A673 (cell line): ENCODE measurements at regions not wholly inside any gene's neighbourhood (a gene's known extent, or its start where the extent isn't known, plus 50 kb on each side); places are given as distances from the start of the nearest gene placed in this dataset.

Experiments used
- BruUV-seq: library from RNA; stranded (reverse); fragments of 400-500 nt; replicated peaks from 2 replicates; lab custom pipeline; 2021; lab: Mats Ljungman, UMichigan
- CTCF ChIA-PET: fragments of 300-600 bp; sonication (Branson Sonifier 250); formaldehyde crosslinking; loops from one replicate; lab custom pipeline; 2022; ENCODE audit warnings: antibody characterized with exemption; lab: Charles Lee
- POLR2A ChIA-PET: fragments of 300-600 bp; sonication (Branson Sonifier 250); formaldehyde crosslinking; loops from one replicate; lab custom pipeline; 2022; ENCODE audit warnings: antibody characterized with exemption; ENCODE audit not compliant: low non-redundant PET; lab: Charles Lee
- DNase-seq: peaks from one replicate; pipeline ENCODE4 v3.0.0-alpha.2; 2015; ENCODE audit warnings: low spot score
- H3K27ac ChIP-seq: fragments of 200-600 bp; sonication (generic); 2 replicates; pipeline ENCODE4 v1.5.1; 2016; ENCODE audit warnings: mixed run types, low read depth, mild to moderate bottlenecking, mixed read lengths, antibody characterized with exemption, low read length; ENCODE audit not compliant: poor library complexity, severe bottlenecking
- H3K27me3 ChIP-seq: fragments of 200-600 bp; sonication (generic); replicated peaks from 2 replicates; pipeline ENCODE4 v1.6.1; 2017; ENCODE audit warnings: mixed run types, low read depth, mild to moderate bottlenecking, mixed read lengths, antibody characterized with exemption, low read length; ENCODE audit not compliant: insufficient read depth, poor library complexity
- H3K36me3 ChIP-seq: fragments of 200-600 bp; sonication (generic); 2 replicates; pipeline ENCODE4 v1.6.1; 2016; ENCODE audit warnings: mixed run types, mild to moderate bottlenecking, mixed read lengths, antibody characterized with exemption, low read length; ENCODE audit not compliant: insufficient read depth, poor library complexity, severe bottlenecking
- H3K4me1 ChIP-seq: fragments of 200-600 bp; sonication (generic); 2 replicates; pipeline ENCODE4 v1.6.1; 2017; ENCODE audit warnings: mixed run types, mild to moderate bottlenecking, mixed read lengths, antibody characterized with exemption, low read length; ENCODE audit not compliant: insufficient read depth, poor library complexity, severe bottlenecking
- H3K4me3 ChIP-seq: fragments of 200-600 bp; sonication (generic); 2 replicates; pipeline ENCODE4 v1.5.1; 2016; ENCODE audit warnings: low read depth, mixed run types, mild to moderate bottlenecking, mixed read lengths, low read length; ENCODE audit not compliant: poor library complexity, severe bottlenecking
- H3K9me3 ChIP-seq: fragments of 200-600 bp; sonication (generic); 2 replicates; pipeline ENCODE4 v1.6.1; 2016; ENCODE audit warnings: mixed run types, low read depth, mild to moderate bottlenecking, mixed read lengths, antibody characterized with exemption, low read length; ENCODE audit not compliant: poor library complexity, severe bottlenecking
- EZH2 ChIP-seq: fragments of 200-600 bp; sonication (generic); IDR thresholded peaks from 2 replicates; pipeline ENCODE4 v1.6.1; 2017; ENCODE audit warnings: borderline replicate concordance, low read depth, mild to moderate bottlenecking, mixed read lengths, antibody characterized with exemption, low read length; ENCODE audit not compliant: poor library complexity, severe bottlenecking
- intact Hi-C: fragments of 100-400 bp; cut with micrococcal nuclease; formaldehyde crosslinking; loops from one replicate; pipeline ENCODE4 v1.10.0; 2022; ENCODE audit not compliant: unreplicated experiment
- TF ChIP-seq, protein P1 (sequence below): fragments of 300-800, 200-600 bp; sonication (generic); conservative IDR thresholded peaks from 2 replicates; pipeline ENCODE4 v1.5.1; 2017; ENCODE audit warnings: low read depth, mild to moderate bottlenecking, antibody characterized with exemption, low read length, moderate library complexity, mixed read lengths

DNA sequence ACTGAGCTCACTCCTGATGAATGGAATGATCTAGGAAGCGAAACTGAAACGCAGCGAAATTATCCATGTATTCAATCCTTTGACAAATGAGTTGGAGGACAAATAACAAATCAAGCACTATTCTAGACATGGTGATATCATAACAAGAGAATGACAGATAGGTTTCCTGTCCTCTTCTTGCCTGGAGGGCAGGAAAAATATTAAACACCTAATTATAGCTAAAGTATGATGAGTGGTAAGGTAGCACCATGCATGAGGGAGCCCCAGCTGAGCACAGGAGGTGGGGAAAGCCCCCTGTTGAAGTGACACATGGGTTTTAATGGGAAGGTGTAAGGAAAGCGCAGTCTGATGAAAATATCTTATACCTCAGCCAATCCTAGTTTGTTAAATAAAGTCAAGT is 225.2 kb downstream of the NPR3 start:
- no peaks in the 10 kb centered on the region for H3K36me3 ChIP-seq
- no peak overlapping the region for H3K4me3 ChIP-seq
- no peaks in the 10 kb centered on the region for H3K27me3 ChIP-seq
- no TSS peak for BruUV-seq
- TF ChIP-seq, protein P1, sequence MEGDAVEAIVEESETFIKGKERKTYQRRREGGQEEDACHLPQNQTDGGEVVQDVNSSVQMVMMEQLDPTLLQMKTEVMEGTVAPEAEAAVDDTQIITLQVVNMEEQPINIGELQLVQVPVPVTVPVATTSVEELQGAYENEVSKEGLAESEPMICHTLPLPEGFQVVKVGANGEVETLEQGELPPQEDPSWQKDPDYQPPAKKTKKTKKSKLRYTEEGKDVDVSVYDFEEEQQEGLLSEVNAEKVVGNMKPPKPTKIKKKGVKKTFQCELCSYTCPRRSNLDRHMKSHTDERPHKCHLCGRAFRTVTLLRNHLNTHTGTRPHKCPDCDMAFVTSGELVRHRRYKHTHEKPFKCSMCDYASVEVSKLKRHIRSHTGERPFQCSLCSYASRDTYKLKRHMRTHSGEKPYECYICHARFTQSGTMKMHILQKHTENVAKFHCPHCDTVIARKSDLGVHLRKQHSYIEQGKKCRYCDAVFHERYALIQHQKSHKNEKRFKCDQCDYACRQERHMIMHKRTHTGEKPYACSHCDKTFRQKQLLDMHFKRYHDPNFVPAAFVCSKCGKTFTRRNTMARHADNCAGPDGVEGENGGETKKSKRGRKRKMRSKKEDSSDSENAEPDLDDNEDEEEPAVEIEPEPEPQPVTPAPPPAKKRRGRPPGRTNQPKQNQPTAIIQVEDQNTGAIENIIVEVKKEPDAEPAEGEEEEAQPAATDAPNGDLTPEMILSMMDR: no peak
- no peak for TF ChIP-seq EZH2
- DNase-seq: no peak
- POLR2A ChIA-PET: no interaction called here
- no peaks in the 10 kb centered on the region for H3K4me1 ChIP-seq
- CTCF ChIA-PET: no interaction called here
- H3K27ac ChIP-seq: no peak overlapping the region
- intact Hi-C loops: no loop called here
- H3K9me3 ChIP-seq: no peaks in the 10 kb centered on the region

DNA sequence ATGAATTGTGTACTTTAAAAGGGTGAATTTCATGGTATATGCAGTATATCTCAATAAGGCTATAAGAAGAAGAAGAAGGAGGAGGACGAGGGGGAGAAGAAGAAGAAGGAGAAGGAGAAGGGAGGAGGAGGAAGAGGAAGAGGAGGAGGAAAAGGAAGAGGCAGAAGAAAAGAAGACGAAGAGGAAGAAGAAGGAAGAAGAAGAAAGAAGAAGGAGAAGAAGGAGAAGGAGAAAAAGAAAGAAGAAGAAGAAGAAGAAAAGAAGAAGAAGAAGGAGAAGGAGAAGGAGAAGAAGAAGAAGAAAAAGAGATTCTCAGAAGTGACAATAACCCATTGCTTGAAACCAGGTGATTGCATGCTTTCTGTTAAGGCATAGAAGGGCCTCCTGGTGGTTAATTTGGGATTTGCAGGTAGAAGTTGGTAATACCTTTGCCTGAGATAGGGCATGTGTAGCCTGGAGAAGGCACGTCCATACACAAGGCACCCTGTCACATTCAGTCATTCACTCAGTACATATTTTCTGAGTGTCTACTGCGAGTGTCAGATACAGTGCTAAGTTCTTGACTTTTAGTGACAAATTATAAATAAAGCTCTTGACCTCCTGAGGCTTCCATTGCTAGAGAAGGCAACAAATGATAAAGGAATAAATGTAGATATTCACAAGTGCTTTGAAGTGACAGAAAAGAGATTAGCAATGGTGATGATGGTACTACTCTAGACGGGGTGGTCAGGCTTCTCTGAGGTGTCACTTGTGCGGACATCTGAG is 231.3 kb downstream of the NPR3 start:
- peak; percentile 40 for DNase-seq
- H3K36me3 ChIP-seq: no peaks in the 10 kb centered on the region
- BruUV-seq: no TSS peak
- no peak overlapping the region for H3K4me3 ChIP-seq
- H3K4me1 ChIP-seq: no peaks in the 10 kb centered on the region
- H3K27ac ChIP-seq: no peak overlapping the region
- POLR2A ChIA-PET: no interaction called here
- peaks cover 6% of the 10 kb centered on the region for H3K27me3 ChIP-seq
- TF ChIP-seq EZH2: no peak
- TF ChIP-seq, protein P1: peak; percentile 45
- CTCF ChIA-PET: no interaction called here
- no peaks in the 10 kb centered on the region for H3K9me3 ChIP-seq
- intact Hi-C loops: no loop called here

DNA sequence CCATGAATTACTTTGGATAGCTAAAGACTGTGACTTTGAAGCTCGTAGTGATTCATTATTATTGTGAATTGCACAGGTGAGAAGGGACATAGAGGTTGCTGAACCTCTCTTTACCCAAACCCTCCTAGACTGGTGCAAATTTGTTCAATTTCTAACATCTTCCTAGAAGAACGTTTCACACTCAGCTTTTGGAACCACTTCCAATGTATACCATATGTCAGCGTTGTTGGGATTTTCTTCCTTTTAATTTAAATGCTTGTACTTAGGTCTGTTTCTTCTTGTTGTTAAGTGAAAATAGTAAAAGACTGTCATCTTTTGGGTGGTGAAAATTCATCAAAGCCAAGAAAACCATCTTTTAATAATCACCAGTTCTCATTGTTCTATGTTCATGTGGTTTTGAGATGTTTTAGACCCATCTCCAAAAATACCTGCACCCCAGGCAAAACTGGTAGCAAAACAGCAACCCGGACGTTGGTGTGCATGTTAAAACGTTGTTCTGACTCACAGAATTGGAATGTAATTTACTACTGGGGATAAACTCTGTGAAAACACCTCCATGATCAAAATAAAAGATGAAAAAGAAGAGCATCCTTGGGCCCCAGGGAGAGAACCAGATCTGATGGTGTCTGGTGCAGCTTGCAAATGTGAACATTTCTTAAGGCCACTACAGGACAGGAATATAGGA is 238.3 kb downstream of the NPR3 start:
- no TSS peak for BruUV-seq
- intact Hi-C loops: no loop called here
- Histone ChIP-seq H3K27me3 (peaks cover 32% of the 10 kb centered on the region), H3K9me3 (no peaks in the 10 kb centered on the region), H3K4me3 (no peak overlapping the region), H3K27ac (no peak overlapping the region), H3K4me1 (no peaks in the 10 kb centered on the region), H3K36me3 (no peaks in the 10 kb centered on the region)
- TF ChIP-seq, protein P1: no peak
- TF ChIP-seq EZH2: no peak
- no peak for DNase-seq
- ChIA-PET POLR2A (no interaction called here), CTCF (no interaction called here)
